HEK293T (cell line): ENCODE measurements at regions not wholly inside any gene's neighbourhood (a gene's known extent, or its start where the extent isn't known, plus 50 kb on each side); places are given as distances from the start of the nearest gene placed in this dataset.

Experiments used
- CTBP1 ChIP-seq: fragments of 450-650 bp; IDR thresholded peaks from 2 replicates; pipeline ENCODE4 v1.6.1; 2016; ENCODE audit warnings: borderline replicate concordance
- ELF4 ChIP-seq: fragments of 450-650 bp; IDR thresholded peaks from 2 replicates; pipeline ENCODE4 v1.6.1; 2017; ENCODE audit warnings: antibody characterized with exemption
- FOXA1 ChIP-seq: fragments of 450-650 bp; IDR thresholded peaks from 2 replicates; pipeline ENCODE4 v1.6.1; 2016; ENCODE audit warnings: mild to moderate bottlenecking
- FOXM1 ChIP-seq: fragments of 450-650 bp; IDR thresholded peaks from 2 replicates; pipeline ENCODE4 v1.6.1; 2017; ENCODE audit warnings: mild to moderate bottlenecking, borderline replicate concordance
- TARDBP ChIP-seq: fragments of 450-650 bp; IDR thresholded peaks from 2 replicates; pipeline ENCODE4 v1.6.1; 2016

DNA sequence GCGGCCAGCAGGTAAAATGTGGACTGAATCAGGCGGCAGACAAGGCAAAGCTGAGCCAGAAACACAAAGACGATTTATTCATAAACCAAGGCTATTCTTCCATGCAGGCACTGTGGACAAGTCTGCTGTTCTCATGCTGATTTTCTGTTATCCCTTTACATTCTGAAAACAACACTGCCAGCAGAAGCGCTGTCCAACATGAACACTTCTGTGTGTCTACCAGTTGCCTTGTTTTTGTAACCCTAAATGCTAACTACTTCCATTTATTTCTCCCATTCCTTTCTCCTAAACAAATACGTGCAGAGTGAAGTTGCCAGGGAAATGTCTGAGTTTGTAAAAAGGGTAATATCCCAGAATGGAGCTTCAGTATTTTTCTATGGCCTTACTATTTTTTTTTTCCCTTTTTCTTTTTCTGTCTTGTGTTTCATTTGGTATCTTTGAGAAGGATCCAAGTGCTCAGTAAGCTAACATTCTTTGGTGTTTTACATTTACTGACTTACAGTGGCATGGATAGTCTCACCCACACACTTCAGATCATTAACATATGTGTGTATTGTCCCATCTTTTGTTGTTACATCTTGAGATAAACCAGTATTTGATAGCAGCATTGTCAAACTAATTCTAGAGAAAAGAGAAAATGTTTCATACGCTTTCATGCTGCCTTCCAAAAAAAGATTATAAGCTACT lies 1308.9 kb upstream of the MAP3K7 start:
- no peak for TF ChIP-seq CTBP1
- TF ChIP-seq FOXM1, result no peak
- no peak for TF ChIP-seq FOXA1
- no peak for TF ChIP-seq ELF4
- no peak for TF ChIP-seq TARDBP
